GM10266 (cell line): ENCODE measurements at regions not wholly inside any gene's neighbourhood (a gene's known extent, or its start where the extent isn't known, plus 50 kb on each side); places are given as distances from the start of the nearest gene placed in this dataset.

Source experiments
- DNase-seq: peaks from one replicate; pipeline ENCODE4 v3.0.0; 2012; ENCODE audit errors: extremely low spot score
- CTCF ChIP-seq: IDR thresholded peaks from 2 replicates; pipeline ENCODE4 v1.5.1; 2012; ENCODE audit warnings: mild to moderate bottlenecking, low read depth; ENCODE audit not compliant: control insufficient read depth, insufficient read depth; ENCODE audit errors: missing control alignments

GRCh38 chr12:24555730-24556129, 393.2 kb downstream of the BCAT1 start:
- no peak for TF ChIP-seq CTCF
- no peak for DNase-seq

- DNase-seq = no peak
Measured at GRCh38 chr12:24554612-24555295, 394.1 kb downstream of the BCAT1 start.

GRCh38 chr12:24553259-24553658, 395.6 kb downstream of the BCAT1 start:
- TF ChIP-seq CTCF = no peak
- DNase-seq = no peak

More at GRCh38 chr12:24554612-24555295, 394.1 kb downstream of the BCAT1 start:
- TF ChIP-seq CTCF = no peak

GRCh38 chr12:24551163-24551786, 397.6 kb downstream of the BCAT1 start:
- no peak for DNase-seq
- no peak for TF ChIP-seq CTCF

- TF ChIP-seq CTCF = no peak
- DNase-seq = no peak
Measured at GRCh38 chr12:24550609-24551008, 398.3 kb downstream of the BCAT1 start.

GRCh38 chr12:24546661-24547060, 402.2 kb downstream of the BCAT1 start:
- no peak for DNase-seq
- no peak for TF ChIP-seq CTCF

- no peak for TF ChIP-seq CTCF
- no peak for DNase-seq
Measured at GRCh38 chr12:24546084-24546483, 402.8 kb downstream of the BCAT1 start.
